ENCODE measurements at regions not wholly inside any gene's neighbourhood (a gene's known extent, or its start where the extent isn't known, plus 50 kb on each side); places are given as distances from the start of the nearest gene placed in this dataset.

GRCh38 chr2:144230033-144230432, 289.9 kb downstream of the ZEB2 start:
- H3K9me3 ChIP-seq (replicated peaks; ENCODE audit: control insufficient read depth, insufficient read depth, low read depth, low read length), result no peaks in the 10 kb centered on the region
- no peak overlapping the region for H3K4me3 ChIP-seq
- POLR2A ChIA-PET, result interaction anchor here (1.1 kb wide), 1 partner anchor 10 kb away, joined by 5 read pairs; no protein-coding TSS in a partner anchor
- H3K9ac ChIP-seq (ENCODE audit: insufficient read depth in 1 of 2, low read depth in 2 of 2, low read length in 2 of 2), result peak overlapping the region in 1 of 2 experiments; percentile 59; a peak in 2 of 4 replicates
- no peaks in the 10 kb centered on the region for H4K20me1 ChIP-seq (replicated peaks; ENCODE audit: control insufficient read depth, insufficient read depth, low read length)
- no peaks in the 10 kb centered on the region for H3K36me3 ChIP-seq (ENCODE audit: control insufficient read depth, insufficient read depth, low read length)
- intact Hi-C loops (cut with micrococcal nuclease), result loop anchor here (2.0 to 5.0 kb wide), 4 partner anchors 78 to 292 kb away; partner anchors contain the start of gene ZEB2
- H3K9me1 ChIP-seq (ENCODE audit: control insufficient read depth, insufficient read depth, low read length), result no peaks in the 10 kb centered on the region
- H3K4me2 ChIP-seq (ENCODE audit: insufficient read depth, low read length), result peak overlapping the region; percentile 40; the same call in 1 of the 2 replicates
- peak; percentile 59 for ATAC-seq
- H3K79me2 ChIP-seq (ENCODE audit: control insufficient read depth, insufficient read depth, low read length), result no peaks in the 10 kb centered on the region
- in situ Hi-C loops (cut with MboI), result no loop called here
- H3K27ac ChIP-seq (ENCODE audit: extremely low read depth, low read depth, low read length), result peak overlapping the region; percentile 75
- CTCF ChIA-PET (ENCODE audit: low intra/inter-chr PET ratio), result no interaction called here
- H2AFZ ChIP-seq (ENCODE audit: low read depth, low read length), result peak overlapping the region; percentile 77
- no peak for DNase-seq (ENCODE audit: extremely low read depth in 1 of 4, low spot score in 3 of 4)
- WGBS (ENCODE audit: insufficient coverage, low coverage, missing lambda C conversion rate), result 20% methylated on average over 4 of the region's 4 CpGs
- FAIRE-seq, result no peak
- BruUV-seq (replicated peaks), result no TSS peak
- H3K4me1 ChIP-seq (replicated peaks in 1 of 2; ENCODE audit: control insufficient read depth in 2 of 2, insufficient read depth in 2 of 2, low read length in 2 of 2), result peaks cover 1 to 38% of the 10 kb centered on the region in 2 experiments; a peak in 4 of 5 replicates
- H3K27me3 ChIP-seq (ENCODE audit: control insufficient read depth in 2 of 2, insufficient read depth in 2 of 2, low read length in 2 of 2), result no peaks in the 10 kb centered on the region
- TF ChIP-seq FUS (optimal IDR thresholded peaks at IDR 0.05; ENCODE audit: low read depth, low read length), result no peak
- TF ChIP-seq BACH1 (tag; IDR thresholded peaks at IDR 0.05), result 0 out of 2 replicates have a peak, but pooled peaks have one; percentile 4
- no peak for TF ChIP-seq MXI1 (IDR thresholded peaks at IDR 0.05; ENCODE audit: low read depth, low read length)
- no peak for TF ChIP-seq ILF3 (IDR thresholded peaks at IDR 0.05; ENCODE audit: borderline replicate concordance)
- no peak for TF ChIP-seq NFIC (IDR thresholded peaks at IDR 0.05)
- peak; percentile 49; the same call in 1 of the 2 replicates for TF ChIP-seq NFRKB (IDR thresholded peaks at IDR 0.05; ENCODE audit: low read depth)
- TF ChIP-seq, protein P1, sequence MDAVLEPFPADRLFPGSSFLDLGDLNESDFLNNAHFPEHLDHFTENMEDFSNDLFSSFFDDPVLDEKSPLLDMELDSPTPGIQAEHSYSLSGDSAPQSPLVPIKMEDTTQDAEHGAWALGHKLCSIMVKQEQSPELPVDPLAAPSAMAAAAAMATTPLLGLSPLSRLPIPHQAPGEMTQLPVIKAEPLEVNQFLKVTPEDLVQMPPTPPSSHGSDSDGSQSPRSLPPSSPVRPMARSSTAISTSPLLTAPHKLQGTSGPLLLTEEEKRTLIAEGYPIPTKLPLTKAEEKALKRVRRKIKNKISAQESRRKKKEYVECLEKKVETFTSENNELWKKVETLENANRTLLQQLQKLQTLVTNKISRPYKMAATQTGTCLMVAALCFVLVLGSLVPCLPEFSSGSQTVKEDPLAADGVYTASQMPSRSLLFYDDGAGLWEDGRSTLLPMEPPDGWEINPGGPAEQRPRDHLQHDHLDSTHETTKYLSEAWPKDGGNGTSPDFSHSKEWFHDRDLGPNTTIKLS (IDR thresholded peaks at IDR 0.05; ENCODE audit: borderline replicate concordance, low read depth), result no peak
- TF ChIP-seq SMARCC2 (IDR thresholded peaks at IDR 0.05; ENCODE audit: low read depth), result no peak
- no peak for TF ChIP-seq SAFB2 (IDR thresholded peaks at IDR 0.05; ENCODE audit: borderline replicate concordance, low read depth, low read length, severe bottlenecking)
- TF ChIP-seq CCNT2 (IDR thresholded peaks at IDR 0.05; ENCODE audit: borderline replicate concordance, extremely low read depth, insufficient read length, low read depth, low read length), result no peak
- no peak for TF ChIP-seq MAFF (IDR thresholded peaks at IDR 0.05; ENCODE audit: low read length)
- 0 out of 4 replicates have a peak, but pooled peaks of 1 of the 2 experiments have one; percentile 12 for TF ChIP-seq MAZ (CRISPR knock-in tag; conservative IDR thresholded peaks at IDR 0.05 in 1 of 2, IDR thresholded peaks at IDR 0.05 in 1 of 2)
- no peak for TF ChIP-seq IRF1 (CRISPR knock-in tag; IDR thresholded peaks at IDR 0.05; ENCODE audit: borderline replicate concordance)
- TF ChIP-seq JUNB (CRISPR knock-in tag; conservative IDR thresholded peaks at IDR 0.05), result no peak
- TF ChIP-seq RFX7 (CRISPR knock-in tag; IDR thresholded peaks at IDR 0.05), result no peak
- TF ChIP-seq TEAD1 (CRISPR knock-in tag; IDR thresholded peaks at IDR 0.05), result 0 out of 4 replicates have a peak, but pooled peaks of 1 of the 2 experiments have one; percentile 0
- peak; percentile 32; the same call in 1 of the 2 replicates for TF ChIP-seq ZKSCAN8 (CRISPR knock-in tag; IDR thresholded peaks at IDR 0.05)
